ENCODE measurements at regions not wholly inside any gene's neighbourhood (a gene's known extent, or its start where the extent isn't known, plus 50 kb on each side); places are given as distances from the start of the nearest gene placed in this dataset.

GRCh38 chr3:72092778-72093177 is 307.8 kb upstream of the PROK2 start:
- peaks cover 0 to 5% (median 0%) of the 10 kb centered on the region in 3 donors for H3K27me3 ChIP-seq (ENCODE audit: control insufficient read depth in 3 of 3, insufficient read depth in 3 of 3, low read length in 2 of 3)

GRCh38 chr3:72088486-72089025 is 303.6 kb upstream of the PROK2 start:
- H3K4me3 ChIP-seq: no peak overlapping the region
- H3K9me3 ChIP-seq (ENCODE audit: control insufficient read depth in 4 of 4, insufficient read depth in 3 of 4, low read length in 3 of 4): peaks cover 0 to 2% (median 0%) of the 10 kb centered on the region in 4 donors
- ATAC-seq (ENCODE audit: insufficient read depth, low FRiP score): no peak
- no peaks in the 10 kb centered on the region for H3K27me3 ChIP-seq (ENCODE audit: control insufficient read depth in 3 of 3, insufficient read depth in 3 of 3, low read length in 2 of 3)
- no peaks in the 10 kb centered on the region for H3K36me3 ChIP-seq (ENCODE audit: control insufficient read depth in 4 of 4, insufficient read depth in 4 of 4, low read length in 4 of 4)
- no peak overlapping the region for H3K27ac ChIP-seq (ENCODE audit: low read depth in 1 of 2, low read length in 1 of 2)
- DNase-seq: no peak
- no peak overlapping the region for H3K9ac ChIP-seq (ENCODE audit: insufficient read depth in 1 of 2, low read length in 2 of 2)
- H3K4me1 ChIP-seq (ENCODE audit: control insufficient read depth in 5 of 5, insufficient read depth in 5 of 5, low read length in 5 of 5): no peaks in the 10 kb centered on the region
- TF ChIP-seq, protein P1, sequence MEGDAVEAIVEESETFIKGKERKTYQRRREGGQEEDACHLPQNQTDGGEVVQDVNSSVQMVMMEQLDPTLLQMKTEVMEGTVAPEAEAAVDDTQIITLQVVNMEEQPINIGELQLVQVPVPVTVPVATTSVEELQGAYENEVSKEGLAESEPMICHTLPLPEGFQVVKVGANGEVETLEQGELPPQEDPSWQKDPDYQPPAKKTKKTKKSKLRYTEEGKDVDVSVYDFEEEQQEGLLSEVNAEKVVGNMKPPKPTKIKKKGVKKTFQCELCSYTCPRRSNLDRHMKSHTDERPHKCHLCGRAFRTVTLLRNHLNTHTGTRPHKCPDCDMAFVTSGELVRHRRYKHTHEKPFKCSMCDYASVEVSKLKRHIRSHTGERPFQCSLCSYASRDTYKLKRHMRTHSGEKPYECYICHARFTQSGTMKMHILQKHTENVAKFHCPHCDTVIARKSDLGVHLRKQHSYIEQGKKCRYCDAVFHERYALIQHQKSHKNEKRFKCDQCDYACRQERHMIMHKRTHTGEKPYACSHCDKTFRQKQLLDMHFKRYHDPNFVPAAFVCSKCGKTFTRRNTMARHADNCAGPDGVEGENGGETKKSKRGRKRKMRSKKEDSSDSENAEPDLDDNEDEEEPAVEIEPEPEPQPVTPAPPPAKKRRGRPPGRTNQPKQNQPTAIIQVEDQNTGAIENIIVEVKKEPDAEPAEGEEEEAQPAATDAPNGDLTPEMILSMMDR (IDR thresholded peaks at IDR 0.05; ENCODE audit: control extremely low read depth, extremely low read depth): no peak
- 93 to 95% methylated on average over 12 of the region's 12 CpGs for WGBS, 2 donors

More at GRCh38 chr3:72092778-72093177, 307.8 kb upstream of the PROK2 start:
- Histone ChIP-seq H3K9ac (ENCODE audit: insufficient read depth in 1 of 2, low read length in 2 of 2) (no peak overlapping the region), H3K4me3 (no peak overlapping the region), H3K9me3 (ENCODE audit: control insufficient read depth in 4 of 4, insufficient read depth in 3 of 4, low read length in 3 of 4) (peaks cover 0 to 2% (median 0%) of the 10 kb centered on the region in 4 donors), H3K4me1 (ENCODE audit: control insufficient read depth in 5 of 5, insufficient read depth in 5 of 5, low read length in 5 of 5) (no peaks in the 10 kb centered on the region), H3K27ac (ENCODE audit: low read depth in 1 of 2, low read length in 1 of 2) (no peak overlapping the region), H3K36me3 (ENCODE audit: control insufficient read depth in 4 of 4, insufficient read depth in 4 of 4, low read length in 4 of 4) (no peaks in the 10 kb centered on the region)
- TF ChIP-seq, protein P1 (IDR thresholded peaks at IDR 0.05; ENCODE audit: control extremely low read depth, extremely low read depth): no peak
- 89 to 95% methylated on average over 7 of the region's 7 CpGs for WGBS, 2 donors
- no peak for ATAC-seq (ENCODE audit: insufficient read depth, low FRiP score)
- DNase-seq: no peak

- H3K4me1 ChIP-seq (ENCODE audit: control insufficient read depth in 5 of 5, insufficient read depth in 5 of 5, low read length in 5 of 5): no peaks in the 10 kb centered on the region
- ATAC-seq (ENCODE audit: insufficient read depth, low FRiP score): no peak
- H3K9ac ChIP-seq (ENCODE audit: insufficient read depth in 1 of 2, low read length in 2 of 2): no peak overlapping the region
- TF ChIP-seq, protein P1 (IDR thresholded peaks at IDR 0.05; ENCODE audit: control extremely low read depth, extremely low read depth): no peak
- H3K27ac ChIP-seq (ENCODE audit: low read depth in 1 of 2, low read length in 1 of 2): no peak overlapping the region
- no peaks in the 10 kb centered on the region for H3K27me3 ChIP-seq (ENCODE audit: control insufficient read depth in 3 of 3, insufficient read depth in 3 of 3, low read length in 2 of 3)
- WGBS, 2 donors: 97 to 98% methylated on average over 10 of the region's 10 CpGs
- no peak for DNase-seq
- H3K36me3 ChIP-seq (ENCODE audit: control insufficient read depth in 4 of 4, insufficient read depth in 4 of 4, low read length in 4 of 4): no peaks in the 10 kb centered on the region
- no peak overlapping the region for H3K4me3 ChIP-seq
- H3K9me3 ChIP-seq (ENCODE audit: control insufficient read depth in 4 of 4, insufficient read depth in 3 of 4, low read length in 3 of 4): peaks cover 0 to 2% (median 0%) of the 10 kb centered on the region in 4 donors
Observed at GRCh38 chr3:72087420-72087819, 302.5 kb upstream of the PROK2 start.

DNA sequence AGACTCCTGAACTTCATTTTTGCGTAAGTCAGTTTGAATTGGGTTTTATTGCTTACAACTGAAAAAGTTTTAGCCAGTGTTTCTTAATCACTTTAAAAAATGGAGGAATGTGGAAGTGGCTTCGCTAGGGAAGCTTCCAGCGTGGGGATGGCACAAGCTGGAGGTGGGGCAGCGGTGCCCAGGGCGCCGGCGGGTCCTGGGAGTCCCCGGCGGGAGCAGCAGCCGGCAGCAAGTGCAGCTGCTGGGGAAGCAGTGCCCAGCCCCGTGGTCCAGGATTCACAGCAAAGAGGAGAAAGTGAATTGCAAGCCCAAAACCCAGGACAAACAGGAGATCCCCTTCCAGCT is 301.8 kb upstream of the PROK2 start:
- 27 to 70% methylated on average over 11 of the region's 11 CpGs for WGBS, 2 donors
- Histone ChIP-seq H3K4me3 (no peak overlapping the region), H3K36me3 (ENCODE audit: control insufficient read depth in 4 of 4, insufficient read depth in 4 of 4, low read length in 4 of 4) (no peaks in the 10 kb centered on the region), H3K9me3 (ENCODE audit: control insufficient read depth in 4 of 4, insufficient read depth in 3 of 4, low read length in 3 of 4) (peaks cover 0 to 2% (median 0%) of the 10 kb centered on the region in 4 donors), H3K27me3 (ENCODE audit: control insufficient read depth in 3 of 3, insufficient read depth in 3 of 3, low read length in 2 of 3) (no peaks in the 10 kb centered on the region), H3K27ac (ENCODE audit: low read depth in 1 of 2, low read length in 1 of 2) (no peak overlapping the region), H3K9ac (ENCODE audit: insufficient read depth in 1 of 2, low read length in 2 of 2) (no peak overlapping the region), H3K4me1 (ENCODE audit: control insufficient read depth in 5 of 5, insufficient read depth in 5 of 5, low read length in 5 of 5) (no peaks in the 10 kb centered on the region)
- peak; percentile 30 for ATAC-seq (ENCODE audit: insufficient read depth, low FRiP score)
- no peak for DNase-seq
- TF ChIP-seq, protein P1 (IDR thresholded peaks at IDR 0.05; ENCODE audit: control extremely low read depth, extremely low read depth): no peak
